IMR-90 (cell line): ENCODE measurements at regions not wholly inside any gene's neighbourhood (a gene's known extent, or its start where the extent isn't known, plus 50 kb on each side); places are given as distances from the start of the nearest gene placed in this dataset.

Experiments used
- ATAC-seq: fragments of 200-7000 bp; cut with Tn5 transposase; 2 replicates; pipeline ENCODE4 v1.9.1; 2020; ENCODE audit warnings: low read depth, mild to moderate bottlenecking, moderate library complexity
- BruUV-seq: library from RNA; stranded (reverse); fragments of 400-500 nt; replicated peaks from 2 replicates; lab custom pipeline; 2021; lab: Mats Ljungman, UMichigan
- CTCF ChIA-PET: fragments of 300-600 bp; formaldehyde crosslinking; extraction: SDS; loops from one replicate; lab custom pipeline; 2021; ENCODE audit warnings: antibody characterized with exemption; lab: Yijun Ruan, JAX
- POLR2A ChIA-PET: fragments of 300-600 bp; sonication (Branson Sonifier 250); formaldehyde crosslinking; loops from one replicate; lab custom pipeline; 2022; ENCODE audit warnings: antibody characterized with exemption; ENCODE audit not compliant: unreplicated experiment; lab: Charles Lee
- DNase-seq: peaks from one replicate; pipeline ENCODE4 v3.0.0; 2013
- H2AFZ ChIP-seq: replicated peaks from 2 replicates; pipeline ENCODE3; 2013; ENCODE audit warnings: low read length, mild to moderate bottlenecking; ENCODE audit not compliant: poor library complexity
- H2AK5ac ChIP-seq: 2 replicates; pipeline ENCODE4 v1.6.1; 2013; ENCODE audit warnings: low read depth, low read length, inconsistent platforms
- H2AK9ac ChIP-seq: replicated peaks from 2 replicates; pipeline ENCODE3; 2013; ENCODE audit warnings: mild to moderate bottlenecking, low read depth, low read length, moderate library complexity; ENCODE audit not compliant: poor library complexity
- H2BK120ac ChIP-seq: 2 replicates; pipeline ENCODE4 v1.6.1; 2013; ENCODE audit warnings: low read depth, low read length, inconsistent platforms
- H2BK15ac ChIP-seq: 3 replicates; pipeline ENCODE4 v1.6.1; 2013; ENCODE audit warnings: low read depth, low read length, inconsistent platforms
- H2BK20ac ChIP-seq: 2 replicates; pipeline ENCODE4 v1.6.1; 2013; ENCODE audit warnings: low read depth, mild to moderate bottlenecking, inconsistent platforms, low read length, moderate library complexity
- H2BK5ac ChIP-seq: 2 replicates; pipeline ENCODE4 v1.6.1; 2013; ENCODE audit warnings: mild to moderate bottlenecking, low read depth, low read length, inconsistent platforms; ENCODE audit not compliant: poor library complexity, severe bottlenecking
- H3K14ac ChIP-seq: replicated peaks from 2 replicates; pipeline ENCODE4 v1.6.1; 2013; ENCODE audit warnings: low read depth, low read length, inconsistent platforms
- H3K18ac ChIP-seq: 2 replicates; pipeline ENCODE4 v1.6.1; 2013; ENCODE audit warnings: low read depth, low read length, control low read depth
- H3K23ac ChIP-seq: 2 replicates; pipeline ENCODE4 v1.6.1; 2013; ENCODE audit warnings: low read depth, low read length, inconsistent platforms
- H3K27ac ChIP-seq: 2 replicates; pipeline ENCODE4 v1.5.1; 2013; ENCODE audit warnings: mild to moderate bottlenecking, control low read depth, low read length; ENCODE audit not compliant: insufficient read depth
- H3K27me3 ChIP-seq: 2 replicates; pipeline ENCODE4 v1.6.1; 2013; ENCODE audit warnings: low read length; ENCODE audit not compliant: control insufficient read depth, insufficient read depth
- H3K36me3 ChIP-seq: 2 replicates; pipeline ENCODE4 v1.6.1; 2013; ENCODE audit warnings: low read length, mixed read lengths; ENCODE audit not compliant: control insufficient read depth, insufficient read depth
- H3K4ac ChIP-seq: 2 replicates; pipeline ENCODE4 v1.6.1; 2013; ENCODE audit warnings: low read depth, low read length, inconsistent platforms
- H3K4me1 ChIP-seq: 2 replicates; pipeline ENCODE4 v1.6.1; 2013; ENCODE audit warnings: low read length, mixed read lengths; ENCODE audit not compliant: control insufficient read depth, insufficient read depth
- H3K4me2 ChIP-seq: 2 replicates; pipeline ENCODE4 v1.6.1; 2013; ENCODE audit warnings: low read depth, mild to moderate bottlenecking, control low read depth, low read length, moderate library complexity
- H3K4me3 ChIP-seq: 2 replicates; pipeline ENCODE4 v1.5.1; 2013; ENCODE audit warnings: low read depth, mild to moderate bottlenecking, control low read depth, low read length, moderate library complexity; ENCODE audit not compliant: insufficient read depth
- H3K56ac ChIP-seq: 2 replicates; pipeline ENCODE4 v1.6.1; 2013; ENCODE audit warnings: low read length, inconsistent platforms; ENCODE audit not compliant: insufficient read depth; ENCODE audit errors: extremely low read depth
- H3K79me1 ChIP-seq, 2 experiments: 2 replicates each; pipeline ENCODE4 v1.6.1; 2013; ENCODE audit warnings: low read length in 2 of 2, inconsistent platforms in 1 of 2, low read depth in 1 of 2
- H3K9ac ChIP-seq: 2 replicates; pipeline ENCODE4 v1.6.1; 2013; ENCODE audit warnings: low read depth, low read length, control low read depth
- H3K9me1 ChIP-seq: 2 replicates; pipeline ENCODE4 v1.6.1; 2013; ENCODE audit warnings: low read length, inconsistent platforms; ENCODE audit not compliant: insufficient read depth
- H3K9me3 ChIP-seq: 2 replicates; pipeline ENCODE4 v1.6.1; 2013; ENCODE audit warnings: low read length; ENCODE audit not compliant: control insufficient read depth, insufficient read depth
- H4K20me1 ChIP-seq: 2 replicates; pipeline ENCODE4 v1.6.1; 2013; ENCODE audit warnings: low read length, inconsistent platforms; ENCODE audit not compliant: insufficient read depth
- H4K5ac ChIP-seq: 2 replicates; pipeline ENCODE4 v1.6.1; 2013; ENCODE audit warnings: mild to moderate bottlenecking, low read depth, low read length, control low read depth
- H4K8ac ChIP-seq, 2 experiments: 2 replicates each; pipeline ENCODE4 v1.6.1; 2013; ENCODE audit warnings: low read depth in 2 of 2, low read length in 2 of 2, control low read depth in 1 of 2, inconsistent platforms in 1 of 2
- H4K91ac ChIP-seq: 2 replicates; pipeline ENCODE4 v1.6.1; 2013; ENCODE audit warnings: low read depth, low read length, inconsistent platforms; ENCODE audit not compliant: insufficient read depth
- BHLHE40 ChIP-seq: fragments of 150-350 bp; IDR thresholded peaks from 2 replicates; pipeline ENCODE4 v1.6.1; 2016; ENCODE audit warnings: mild to moderate bottlenecking, low read depth, low read length
- CEBPB ChIP-seq: IDR thresholded peaks from 2 replicates; pipeline ENCODE4 v1.6.1; 2012; ENCODE audit warnings: low read depth, low read length, improper control_type of control experiment
- FOS ChIP-seq: fragments of 150-350 bp; IDR thresholded peaks from 2 replicates; pipeline ENCODE4 v1.6.1; 2016; ENCODE audit warnings: low read depth, low read length
- MAZ ChIP-seq: IDR thresholded peaks from 2 replicates; pipeline ENCODE4 v1.6.1; 2012; ENCODE audit warnings: low read depth, mild to moderate bottlenecking, low read length, improper control_type of control experiment, moderate library complexity, borderline replicate concordance
- MXI1 ChIP-seq: IDR thresholded peaks from 2 replicates; pipeline ENCODE4 v1.6.1; 2012; ENCODE audit warnings: low read depth, mild to moderate bottlenecking, low read length, moderate library complexity, borderline replicate concordance
- NFE2L2 ChIP-seq: fragments of 150-350 bp; IDR thresholded peaks from 2 replicates; pipeline ENCODE4 v1.6.1; 2016; ENCODE audit warnings: low read depth, mild to moderate bottlenecking, low read length
- POLR2A ChIP-seq: IDR thresholded peaks from 2 replicates; pipeline ENCODE4 v1.6.1; 2012; ENCODE audit warnings: mild to moderate bottlenecking, low read depth, low read length
- RAD21 ChIP-seq: IDR thresholded peaks from 2 replicates; pipeline ENCODE4 v1.6.1; 2012; ENCODE audit warnings: low read length, improper control_type of control experiment
- SMC3 ChIP-seq: fragments of 150-350 bp; IDR thresholded peaks from 2 replicates; pipeline ENCODE4 v1.6.1; 2016; ENCODE audit warnings: low read depth, mild to moderate bottlenecking, antibody characterized with exemption, low read length, moderate library complexity
- WGBS, 2 experiments: methylation state at CpG; one replicate each; pipeline versions ENCODE4 v1.1.5 to v1.1.7; 2013; ENCODE audit warnings: missing lambda C conversion rate in 2 of 2; ENCODE audit not compliant: insufficient read length in 1 of 2; ENCODE audit errors: extremely low coverage in 2 of 2; 5-methylcytosine and 5-hydroxymethylcytosine counted together
- dilution Hi-C: fragments of 300-500 bp; cut with HindIII; formaldehyde crosslinking; loops from one replicate; pipeline ENCODE4 v1.14.3; 2018; ENCODE audit warnings: low sequenced_read_pairs; ENCODE audit not compliant: unreplicated experiment
- in situ Hi-C: fragments of 300-500 bp; cut with MboI; formaldehyde crosslinking; loops from 3 replicates; pipeline ENCODE4 v1.14.3; 2019; ENCODE audit warnings: low sequenced_read_pairs, inconsistent platforms, mixed read lengths
- intact Hi-C: fragments of 100-400 bp; cut with micrococcal nuclease; formaldehyde crosslinking; loops from 2 replicates; pipeline ENCODE4 v1.10.0; 2022
- TF ChIP-seq, protein P1 (sequence below): conservative IDR thresholded peaks from 2 replicates; pipeline ENCODE4 v1.5.1; 2012; ENCODE audit warnings: mild to moderate bottlenecking, low read depth, low read length, improper control_type of control experiment
- TF ChIP-seq, protein P2 (sequence below): fragments of 150-350 bp; IDR thresholded peaks from 2 replicates; pipeline ENCODE4 v1.6.1; 2016; ENCODE audit warnings: low read depth, mild to moderate bottlenecking, low read length, moderate library complexity, borderline replicate concordance
- TF ChIP-seq, protein P3 (sequence below): fragments of 150-350 bp; IDR thresholded peaks from 2 replicates; pipeline ENCODE4 v1.6.1; 2017; ENCODE audit warnings: mild to moderate bottlenecking, antibody characterized with exemption, low read length, low read depth

DNA sequence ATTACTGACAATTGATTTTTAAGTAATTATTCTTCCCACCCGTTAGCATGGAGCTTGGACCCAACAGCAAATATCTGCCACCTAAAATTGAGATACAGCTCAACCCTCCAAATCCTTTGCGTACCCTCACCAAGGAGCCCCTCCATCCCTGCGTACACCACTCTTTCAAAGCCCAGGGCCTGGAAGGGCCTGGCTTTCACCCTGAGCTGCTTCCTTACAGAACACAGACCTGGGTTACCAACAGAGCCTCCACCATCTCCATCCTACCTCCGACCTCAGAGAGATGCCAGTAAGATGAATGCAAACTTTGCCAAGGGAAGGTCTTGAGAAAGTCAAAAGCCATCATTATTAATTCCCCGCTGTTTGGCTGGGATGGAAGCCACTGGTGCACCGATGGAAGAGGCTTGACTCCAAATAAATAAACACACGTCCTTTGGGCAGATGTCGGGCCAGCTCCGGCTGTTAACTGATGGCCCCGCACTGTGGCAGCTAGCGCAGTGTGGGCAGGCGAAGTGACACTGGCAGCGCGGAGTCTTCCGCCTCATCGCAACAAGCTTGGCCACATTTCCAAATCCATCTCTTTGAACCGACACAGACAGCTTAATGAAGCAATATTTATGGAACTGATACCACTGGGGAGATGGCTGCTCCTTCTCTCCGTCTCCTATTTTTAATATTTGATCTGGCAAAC is 150.2 kb upstream of the VSTM2B start:
- WGBS, 2 experiments: 56% methylated on average over 2 of the region's 18 CpGs; no CpG with 5 or more reads in 1 of the 2 experiments
- no peak overlapping the region for H3K4me3 ChIP-seq
- no peak overlapping the region for H3K18ac ChIP-seq
- H3K27ac ChIP-seq: no peak overlapping the region
- H2BK5ac ChIP-seq: no peak overlapping the region
- no peak overlapping the region for H3K4ac ChIP-seq
- H4K20me1 ChIP-seq: no peaks in the 10 kb centered on the region
- ATAC-seq: no peak
- DNase-seq: no peak
- no peak overlapping the region for H3K4me2 ChIP-seq
- H2BK120ac ChIP-seq: no peak overlapping the region
- in situ Hi-C loops (no loop called here), intact Hi-C loops (no loop called here), dilution Hi-C loops (no loop called here)
- H3K9me3 ChIP-seq: peaks cover 19% of the 10 kb centered on the region
- ChIA-PET CTCF (no interaction called here), POLR2A (no interaction called here)
- H2BK20ac ChIP-seq: no peak overlapping the region
- TF ChIP-seq MXI1 (no peak), RAD21 (no peak), CEBPB (no peak), NFE2L2 (no peak), BHLHE40 (no peak), SMC3 (no peak), POLR2A (no peak), FOS (no peak), MAZ (no peak)
- TF ChIP-seq, protein P1, sequence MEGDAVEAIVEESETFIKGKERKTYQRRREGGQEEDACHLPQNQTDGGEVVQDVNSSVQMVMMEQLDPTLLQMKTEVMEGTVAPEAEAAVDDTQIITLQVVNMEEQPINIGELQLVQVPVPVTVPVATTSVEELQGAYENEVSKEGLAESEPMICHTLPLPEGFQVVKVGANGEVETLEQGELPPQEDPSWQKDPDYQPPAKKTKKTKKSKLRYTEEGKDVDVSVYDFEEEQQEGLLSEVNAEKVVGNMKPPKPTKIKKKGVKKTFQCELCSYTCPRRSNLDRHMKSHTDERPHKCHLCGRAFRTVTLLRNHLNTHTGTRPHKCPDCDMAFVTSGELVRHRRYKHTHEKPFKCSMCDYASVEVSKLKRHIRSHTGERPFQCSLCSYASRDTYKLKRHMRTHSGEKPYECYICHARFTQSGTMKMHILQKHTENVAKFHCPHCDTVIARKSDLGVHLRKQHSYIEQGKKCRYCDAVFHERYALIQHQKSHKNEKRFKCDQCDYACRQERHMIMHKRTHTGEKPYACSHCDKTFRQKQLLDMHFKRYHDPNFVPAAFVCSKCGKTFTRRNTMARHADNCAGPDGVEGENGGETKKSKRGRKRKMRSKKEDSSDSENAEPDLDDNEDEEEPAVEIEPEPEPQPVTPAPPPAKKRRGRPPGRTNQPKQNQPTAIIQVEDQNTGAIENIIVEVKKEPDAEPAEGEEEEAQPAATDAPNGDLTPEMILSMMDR: no peak
- TF ChIP-seq, protein P2, sequence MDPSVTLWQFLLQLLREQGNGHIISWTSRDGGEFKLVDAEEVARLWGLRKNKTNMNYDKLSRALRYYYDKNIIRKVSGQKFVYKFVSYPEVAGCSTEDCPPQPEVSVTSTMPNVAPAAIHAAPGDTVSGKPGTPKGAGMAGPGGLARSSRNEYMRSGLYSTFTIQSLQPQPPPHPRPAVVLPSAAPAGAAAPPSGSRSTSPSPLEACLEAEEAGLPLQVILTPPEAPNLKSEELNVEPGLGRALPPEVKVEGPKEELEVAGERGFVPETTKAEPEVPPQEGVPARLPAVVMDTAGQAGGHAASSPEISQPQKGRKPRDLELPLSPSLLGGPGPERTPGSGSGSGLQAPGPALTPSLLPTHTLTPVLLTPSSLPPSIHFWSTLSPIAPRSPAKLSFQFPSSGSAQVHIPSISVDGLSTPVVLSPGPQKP: no peak
- TF ChIP-seq, protein P3, sequence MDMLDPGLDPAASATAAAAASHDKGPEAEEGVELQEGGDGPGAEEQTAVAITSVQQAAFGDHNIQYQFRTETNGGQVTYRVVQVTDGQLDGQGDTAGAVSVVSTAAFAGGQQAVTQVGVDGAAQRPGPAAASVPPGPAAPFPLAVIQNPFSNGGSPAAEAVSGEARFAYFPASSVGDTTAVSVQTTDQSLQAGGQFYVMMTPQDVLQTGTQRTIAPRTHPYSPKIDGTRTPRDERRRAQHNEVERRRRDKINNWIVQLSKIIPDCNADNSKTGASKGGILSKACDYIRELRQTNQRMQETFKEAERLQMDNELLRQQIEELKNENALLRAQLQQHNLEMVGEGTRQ: no peak
- H4K91ac ChIP-seq: no peak overlapping the region
- H3K14ac ChIP-seq: no peak overlapping the region
- no peak overlapping the region for H4K8ac ChIP-seq
- no peak overlapping the region for H3K56ac ChIP-seq
- H3K27me3 ChIP-seq: no peaks in the 10 kb centered on the region
- H2AFZ ChIP-seq: no peak overlapping the region
- no peaks in the 10 kb centered on the region for H3K36me3 ChIP-seq
- no peaks in the 10 kb centered on the region for H3K79me1 ChIP-seq
- H3K9me1 ChIP-seq: no peaks in the 10 kb centered on the region
- H3K23ac ChIP-seq: no peak overlapping the region
- no peak overlapping the region for H3K9ac ChIP-seq
- H2AK9ac ChIP-seq: no peak overlapping the region
- no TSS peak for BruUV-seq
- H3K4me1 ChIP-seq: no peaks in the 10 kb centered on the region
- no peak overlapping the region for H4K5ac ChIP-seq
- H2AK5ac ChIP-seq: no peak overlapping the region
- no peak overlapping the region for H2BK15ac ChIP-seq
